ENCODE measurements at regions not wholly inside any gene's neighbourhood (a gene's known extent, or its start where the extent isn't known, plus 50 kb on each side); places are given as distances from the start of the nearest gene placed in this dataset.

GRCh38 chr3:83092521-83093221 lies 1331.2 kb upstream of the GBE1 start:
- Histone ChIP-seq H3K9ac (ENCODE audit: low read length) (no peak overlapping the region), H3K27ac (ENCODE audit: low read length) (no peak overlapping the region), H2AFZ (ENCODE audit: low read length) (no peak overlapping the region), H3K4me3 (ENCODE audit: low read length) (no peak overlapping the region), H3K4me1 (ENCODE audit: low read length) (no peaks in the 10 kb centered on the region), H3K79me2 (ENCODE audit: low read length) (no peaks in the 10 kb centered on the region), H3K4me2 (ENCODE audit: low read depth, low read length) (no peak overlapping the region), H3K9me2 (replicated peaks; ENCODE audit: insufficient read depth, low read length) (no peaks in the 10 kb centered on the region), H3K9me3 (replicated peaks; ENCODE audit: insufficient read depth, low read length) (no peaks in the 10 kb centered on the region), H4K20me1 (ENCODE audit: insufficient read depth, low read length) (no peaks in the 10 kb centered on the region), H3K36me3 (replicated peaks; ENCODE audit: insufficient read depth, low read length) (no peaks in the 10 kb centered on the region), H3F3A (ENCODE audit: insufficient read depth, low read length) (no peaks in the 10 kb centered on the region), H3K27me3 (replicated peaks; ENCODE audit: insufficient read depth, low read length) (no peaks in the 10 kb centered on the region)
- no peak for TF ChIP-seq EZH2phosphoT487 (IDR thresholded peaks at IDR 0.05; ENCODE audit: low read length)
- no peak for TF ChIP-seq EZH2 (optimal IDR thresholded peaks at IDR 0.05; ENCODE audit: low read depth, low read length)
- no peak for TF ChIP-seq CTCF (IDR thresholded peaks at IDR 0.05; ENCODE audit: low read length)
- DNase-seq: no peak

GRCh38 chr3:83076041-83076440 lies 1314.6 kb upstream of the GBE1 start:
- Histone ChIP-seq H3K9me3 (replicated peaks; ENCODE audit: insufficient read depth, low read length) (no peaks in the 10 kb centered on the region), H4K20me1 (ENCODE audit: insufficient read depth, low read length) (no peaks in the 10 kb centered on the region), H3K9me2 (replicated peaks; ENCODE audit: insufficient read depth, low read length) (no peaks in the 10 kb centered on the region), H3K27me3 (replicated peaks; ENCODE audit: insufficient read depth, low read length) (no peaks in the 10 kb centered on the region), H2AFZ (ENCODE audit: low read length) (no peak overlapping the region), H3K27ac (ENCODE audit: low read length) (no peak overlapping the region), H3K4me3 (ENCODE audit: low read length) (no peak overlapping the region), H3K36me3 (replicated peaks; ENCODE audit: insufficient read depth, low read length) (no peaks in the 10 kb centered on the region), H3F3A (ENCODE audit: insufficient read depth, low read length) (no peaks in the 10 kb centered on the region), H3K79me2 (ENCODE audit: low read length) (no peaks in the 10 kb centered on the region), H3K9ac (ENCODE audit: low read length) (no peak overlapping the region), H3K4me1 (ENCODE audit: low read length) (no peaks in the 10 kb centered on the region), H3K4me2 (ENCODE audit: low read depth, low read length) (no peak overlapping the region)
- TF ChIP-seq CTCF (IDR thresholded peaks at IDR 0.05; ENCODE audit: low read length): no peak
- TF ChIP-seq EZH2 (optimal IDR thresholded peaks at IDR 0.05; ENCODE audit: low read depth, low read length): no peak
- TF ChIP-seq EZH2phosphoT487 (IDR thresholded peaks at IDR 0.05; ENCODE audit: low read length): no peak
- DNase-seq: no peak

GRCh38 chr3:83074485-83074884 lies 1313.0 kb upstream of the GBE1 start:
- Histone ChIP-seq H3K79me2 (ENCODE audit: low read length) (no peaks in the 10 kb centered on the region), H3K9me2 (replicated peaks; ENCODE audit: insufficient read depth, low read length) (no peaks in the 10 kb centered on the region), H2AFZ (ENCODE audit: low read length) (no peak overlapping the region), H3K9me3 (replicated peaks; ENCODE audit: insufficient read depth, low read length) (no peaks in the 10 kb centered on the region), H3F3A (ENCODE audit: insufficient read depth, low read length) (no peaks in the 10 kb centered on the region), H3K4me3 (ENCODE audit: low read length) (no peak overlapping the region), H3K9ac (ENCODE audit: low read length) (no peak overlapping the region), H3K27me3 (replicated peaks; ENCODE audit: insufficient read depth, low read length) (no peaks in the 10 kb centered on the region), H4K20me1 (ENCODE audit: insufficient read depth, low read length) (no peaks in the 10 kb centered on the region), H3K27ac (ENCODE audit: low read length) (no peak overlapping the region), H3K4me2 (ENCODE audit: low read depth, low read length) (no peak overlapping the region), H3K36me3 (replicated peaks; ENCODE audit: insufficient read depth, low read length) (no peaks in the 10 kb centered on the region), H3K4me1 (ENCODE audit: low read length) (no peaks in the 10 kb centered on the region)
- TF ChIP-seq CTCF (IDR thresholded peaks at IDR 0.05; ENCODE audit: low read length) (no peak), EZH2 (optimal IDR thresholded peaks at IDR 0.05; ENCODE audit: low read depth, low read length) (no peak), EZH2phosphoT487 (IDR thresholded peaks at IDR 0.05; ENCODE audit: low read length) (no peak)
- DNase-seq: no peak

All from MM.1S (cell line).